NCI-H2227 treated with DMSO at 0.1 percent for 48 hours (cell line): ENCODE measurements at regions not wholly inside any gene's neighbourhood (a gene's known extent, or its start where the extent isn't known, plus 50 kb on each side); places are given as distances from the start of the nearest gene placed in this dataset.
"Not testable (repeated sequence)": the region's sequence is repeated elsewhere in the genome, so short reads cannot be mapped to it uniquely, and the experiment has no call there.

Source experiments
- DNase-seq: peaks from one replicate; lab custom pipeline; 2025; lab: John Stamatoyannopoulos, UW

- no peak for DNase-seq
Observed at GRCh38 chrX:74251006-74251930, 52.7 kb upstream of the ZCCHC13 start.

GRCh38 chrX:74250574-74250973 is 53.4 kb upstream of the ZCCHC13 start:
- DNase-seq, result no peak

- no peak for DNase-seq
Observed at GRCh38 chrX:74249963-74250362, 54.0 kb upstream of the ZCCHC13 start.

- no peak for DNase-seq
Observed at GRCh38 chrX:74248889-74249288, 55.1 kb upstream of the ZCCHC13 start.

GRCh38 chrX:74246524-74246923 is 57.5 kb upstream of the ZCCHC13 start:
- no peak for DNase-seq

GRCh38 chrX:74242484-74243138 is 61.4 kb upstream of the ZCCHC13 start:
- no peak for DNase-seq

- DNase-seq, result no peak
Observed at GRCh38 chrX:74242050-74242449, 61.9 kb upstream of the ZCCHC13 start.

GRCh38 chrX:74238771-74239170 is 65.2 kb upstream of the ZCCHC13 start:
- no peak for DNase-seq

- no peak for DNase-seq
Observed at GRCh38 chrX:74234818-74235217, 69.2 kb upstream of the ZCCHC13 start.

- DNase-seq, result no peak
Observed at GRCh38 chrX:74232859-74233258, 71.1 kb upstream of the ZCCHC13 start.

GRCh38 chrX:74231625-74232024 is 72.4 kb upstream of the ZCCHC13 start:
- no peak for DNase-seq

- no peak for DNase-seq
Observed at GRCh38 chrX:74230094-74230493, 73.9 kb upstream of the ZCCHC13 start.

GRCh38 chrX:74225111-74225510 is 78.9 kb upstream of the ZCCHC13 start:
- DNase-seq, result no peak

GRCh38 chrX:74220277-74220676 is 83.7 kb upstream of the ZCCHC13 start:
- no peak for DNase-seq

GRCh38 chrX:74218895-74219294 is 85.1 kb upstream of the ZCCHC13 start:
- DNase-seq, result no peak

GRCh38 chrX:74216421-74216820 is 87.6 kb upstream of the ZCCHC13 start:
- no peak for DNase-seq

- no peak for DNase-seq
Observed at GRCh38 chrX:74211911-74212310, 92.1 kb upstream of the ZCCHC13 start.

GRCh38 chrX:74207539-74207938 is 96.4 kb upstream of the ZCCHC13 start:
- no peak for DNase-seq

- no peak for DNase-seq
Observed at GRCh38 chrX:74195605-74196004, 108.4 kb upstream of the ZCCHC13 start.

- DNase-seq, result no peak
Observed at GRCh38 chrX:74195120-74195519, 108.9 kb upstream of the ZCCHC13 start.

GRCh38 chrX:74187211-74187610 is 116.8 kb upstream of the ZCCHC13 start:
- no peak for DNase-seq

- DNase-seq, result not testable (repeated sequence)
Observed at GRCh38 chrX:74183047-74183446, 120.9 kb upstream of the ZCCHC13 start.

- not testable (repeated sequence) for DNase-seq
Observed at GRCh38 chrX:74181976-74182375, 122.0 kb upstream of the ZCCHC13 start.
